HG03575 (cell line): ENCODE measurements at regions not wholly inside any gene's neighbourhood (a gene's known extent, or its start where the extent isn't known, plus 50 kb on each side); places are given as distances from the start of the nearest gene placed in this dataset.

Experiments used
- ATAC-seq: cut with Tn5 transposase; IDR thresholded peaks from one replicate; pipeline ENCODE4 v1.9.1; 2021; ENCODE audit not compliant: unreplicated experiment, insufficient number of reproducible peaks, low FRiP score; ENCODE audit errors: extremely low read depth

DNA sequence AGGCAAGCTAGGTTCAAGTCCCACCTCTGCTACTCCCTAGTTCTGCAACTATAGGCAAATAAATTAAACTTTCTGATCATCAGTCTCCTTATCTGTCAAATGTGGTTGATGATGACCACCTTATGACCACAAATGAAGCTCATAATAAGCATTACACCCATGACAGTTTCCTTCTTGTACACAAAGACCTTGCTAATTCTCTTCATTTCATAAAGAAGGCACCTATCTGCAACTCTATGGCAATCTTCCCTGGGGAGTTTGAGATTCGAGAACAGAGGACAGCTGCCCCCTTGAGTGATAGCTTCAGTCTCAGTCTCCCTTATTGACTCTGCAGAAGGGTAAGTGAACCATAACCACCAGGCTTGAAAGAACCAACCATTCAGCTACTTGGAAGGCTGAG, 503.1 kb upstream of the DAB1 start:
- no peak for ATAC-seq

DNA sequence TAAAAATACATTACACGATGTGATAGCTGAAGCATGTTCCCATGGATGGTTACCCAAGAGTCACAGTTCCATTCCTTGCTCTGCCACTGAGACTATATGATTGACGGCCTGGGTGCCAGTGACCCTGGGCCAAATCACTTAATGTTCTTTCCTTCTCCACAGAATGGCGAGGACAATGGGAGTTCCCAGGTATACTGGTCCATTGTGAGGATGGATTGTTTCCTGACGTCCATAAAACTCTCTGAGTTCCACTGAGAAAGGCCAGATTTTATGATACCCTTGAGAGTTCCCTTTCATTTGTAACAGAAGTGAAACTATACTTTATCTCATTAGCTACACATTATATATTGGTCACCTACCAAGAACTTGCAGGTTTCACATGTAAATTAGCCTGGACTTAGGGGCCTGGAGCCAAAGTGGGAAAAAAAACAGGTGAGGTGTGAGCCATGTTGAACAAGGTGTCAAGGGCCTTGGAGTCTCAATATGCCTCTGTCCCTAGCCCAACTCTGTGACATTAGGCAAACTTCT, 502.2 kb upstream of the DAB1 start:
- ATAC-seq = no peak

DNA sequence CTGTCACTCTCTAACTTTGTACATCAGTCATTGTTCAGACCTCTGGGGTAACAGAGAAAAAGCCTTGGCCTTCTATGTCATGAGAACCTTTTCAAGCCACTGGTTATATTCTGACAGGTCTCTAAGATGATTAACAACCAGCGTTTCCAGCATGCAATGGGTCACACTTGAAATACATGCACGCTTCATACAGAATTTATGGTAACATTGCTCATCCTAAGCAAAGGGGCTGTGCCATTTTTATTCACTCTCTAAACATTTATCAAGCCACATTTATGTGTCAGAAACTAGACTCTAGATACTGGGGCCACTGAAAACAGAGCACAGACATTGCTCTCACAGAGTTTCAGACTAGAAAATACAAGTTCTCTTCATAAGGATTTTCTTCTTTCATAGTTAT, 501.4 kb upstream of the DAB1 start:
- no peak for ATAC-seq

DNA sequence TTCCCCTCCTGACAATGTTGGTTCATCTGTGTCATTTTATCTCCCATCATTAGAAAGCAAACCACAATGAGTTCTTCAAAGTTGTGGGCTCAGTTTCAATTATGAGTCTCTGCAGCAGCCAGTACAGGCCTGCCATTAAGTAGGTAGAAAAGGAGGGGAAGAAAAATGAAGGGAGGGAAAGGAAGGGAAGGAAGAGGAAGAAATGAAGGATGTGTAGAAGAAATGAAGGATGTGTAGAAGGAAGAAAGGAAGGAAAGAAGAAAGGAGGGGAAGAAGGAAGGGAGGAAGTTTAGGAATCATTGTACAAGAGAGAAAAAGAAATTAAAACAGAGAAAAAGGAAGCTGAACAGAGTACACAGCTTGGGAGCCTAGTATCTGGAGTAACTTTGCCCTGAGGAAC, 498.3 kb upstream of the DAB1 start:
- no peak for ATAC-seq

DNA sequence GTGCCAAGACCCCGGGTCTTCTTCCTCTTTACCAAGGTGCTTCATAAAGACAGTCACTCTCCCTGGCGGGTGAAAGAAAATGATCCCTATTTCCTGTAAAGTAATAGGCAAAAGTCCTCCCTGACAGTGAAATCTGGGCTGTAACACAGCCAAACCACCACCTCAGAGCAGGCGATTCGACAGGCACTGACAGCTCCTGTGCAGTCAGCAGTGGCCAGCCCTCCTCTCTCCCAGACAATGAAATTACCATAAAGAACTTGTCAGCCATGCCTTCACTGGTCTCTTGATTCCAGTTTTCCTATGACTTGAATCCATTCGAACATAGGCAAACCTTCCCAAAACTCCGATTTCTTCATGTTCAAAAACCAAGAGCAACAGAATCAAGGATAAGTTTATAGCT, 492.2 kb upstream of the DAB1 start:
- ATAC-seq = no peak

DNA sequence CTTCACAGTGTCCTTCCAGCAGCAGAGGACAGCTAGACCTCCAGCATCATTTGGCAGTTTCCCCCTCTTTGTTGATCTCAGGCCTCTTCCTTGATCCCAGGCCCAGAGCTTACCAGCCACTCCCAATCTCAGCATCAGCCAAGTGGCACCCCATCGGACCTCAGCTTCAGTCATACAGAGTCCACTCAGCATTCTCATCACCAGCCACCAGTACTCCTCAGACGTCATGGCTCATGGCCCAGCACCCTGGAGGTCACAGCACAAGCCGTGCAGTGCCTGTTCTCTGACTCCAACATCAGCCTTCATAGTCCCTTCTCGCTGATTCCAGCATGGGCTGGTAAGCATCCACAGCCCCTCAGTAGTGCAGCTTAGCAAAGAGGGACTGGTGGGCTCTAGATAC, 487.6 kb upstream of the DAB1 start:
- ATAC-seq = no peak

DNA sequence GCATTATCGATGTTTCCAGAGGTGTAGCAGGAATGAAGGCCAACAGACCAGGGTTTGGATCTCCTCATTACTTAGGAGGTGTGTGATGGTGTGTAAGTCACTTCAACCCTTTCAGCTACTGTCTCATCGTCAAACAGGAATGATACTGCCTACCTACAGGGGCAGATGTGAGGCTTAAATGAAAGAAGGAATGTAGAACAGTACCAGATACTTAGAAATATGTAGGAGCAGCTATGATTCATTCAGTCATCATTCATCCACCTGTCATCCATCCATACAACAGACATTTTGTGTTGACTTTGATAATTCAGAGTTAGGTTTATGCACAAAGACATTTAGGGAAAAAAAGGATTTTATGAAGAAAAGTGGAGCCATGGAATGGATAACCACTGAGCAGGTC, 486.9 kb upstream of the DAB1 start:
- ATAC-seq = no peak

DNA sequence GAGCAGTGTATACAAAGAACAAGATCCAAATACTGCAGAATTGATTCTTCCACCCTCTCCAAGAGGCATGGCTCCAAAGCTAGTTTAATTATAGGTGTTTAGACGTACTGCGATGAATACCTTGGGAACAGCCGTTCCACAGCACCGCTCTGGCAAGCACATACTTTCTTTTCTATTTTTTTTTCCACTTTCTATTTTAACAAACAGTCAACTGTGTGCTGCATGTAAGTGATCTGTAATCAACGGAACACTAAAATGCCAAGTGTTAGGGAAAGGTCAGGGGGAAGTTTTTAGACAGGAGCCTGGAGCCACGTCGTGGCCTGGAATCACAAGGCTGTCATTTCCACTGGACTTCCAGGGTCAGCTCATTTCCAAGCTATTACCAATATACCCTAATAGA, 486.4 kb upstream of the DAB1 start:
- no peak for ATAC-seq

DNA sequence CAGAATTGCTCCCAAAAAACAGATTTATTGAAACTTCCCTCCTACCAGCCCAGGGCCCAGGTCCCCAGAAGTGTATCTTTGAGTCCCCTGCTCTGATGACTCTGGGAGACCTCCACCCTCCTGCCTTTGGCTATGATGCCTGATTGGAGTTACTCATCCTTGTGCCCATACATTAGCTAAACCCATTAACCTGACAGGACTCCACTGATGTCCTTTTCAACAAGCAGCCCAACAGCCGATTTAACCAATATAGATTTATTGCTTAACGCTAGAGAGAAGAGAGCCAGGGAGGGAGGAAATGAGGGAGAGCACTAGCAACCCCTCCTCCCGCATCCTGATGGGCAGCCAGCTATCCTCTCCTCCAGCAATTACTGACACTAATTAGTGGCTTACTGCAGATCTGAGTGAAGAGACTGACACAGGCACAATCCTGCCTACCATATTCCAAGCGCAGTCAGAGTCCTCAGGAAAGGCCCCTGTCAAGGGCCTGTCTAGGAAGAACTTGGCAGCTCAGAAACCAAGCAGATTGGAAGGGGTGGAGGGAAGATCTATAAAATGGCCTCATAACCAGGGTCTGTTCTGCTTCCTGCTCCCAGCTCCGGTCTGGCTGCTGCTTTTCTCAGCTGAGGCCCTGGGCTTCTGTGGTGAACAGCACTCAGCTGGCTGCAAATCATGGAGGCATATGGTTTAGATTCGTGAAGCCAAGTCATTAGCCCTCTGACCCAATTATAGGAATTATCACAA, 484.5 kb upstream of the DAB1 start:
- ATAC-seq = no peak

DNA sequence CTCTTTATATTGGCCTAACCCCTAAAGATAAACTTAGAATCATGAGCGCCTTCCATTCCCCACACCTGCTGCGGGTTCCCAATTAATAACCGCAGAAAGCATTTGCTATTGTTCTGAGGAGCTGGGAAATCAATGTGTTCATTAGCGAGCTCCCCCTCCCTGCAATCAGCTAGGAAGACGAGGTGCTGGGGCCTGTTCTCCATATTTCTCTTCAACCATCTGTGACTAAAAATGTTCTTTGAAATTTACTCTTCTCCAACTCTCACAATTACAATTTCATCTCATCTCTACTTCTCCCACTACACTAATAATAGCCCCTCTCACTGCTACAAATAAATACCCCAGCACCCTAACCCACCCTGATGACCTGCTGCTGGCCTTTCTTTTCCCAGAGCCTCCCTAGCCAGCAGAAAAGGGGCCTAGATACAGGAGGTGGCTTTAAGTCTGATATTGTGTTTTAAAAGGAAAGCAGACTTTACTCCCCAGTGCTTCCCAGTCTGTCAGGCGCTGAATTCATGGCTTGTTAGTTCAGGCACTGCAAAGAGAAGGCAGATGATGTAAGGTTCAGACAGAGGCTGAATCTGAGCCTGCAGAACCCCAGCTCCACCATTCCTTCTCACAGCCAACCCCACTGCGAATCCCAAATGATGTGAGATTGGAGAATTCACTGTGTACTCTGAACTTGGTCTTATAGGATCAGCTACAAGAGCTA, 477.5 kb upstream of the DAB1 start:
- no peak for ATAC-seq

DNA sequence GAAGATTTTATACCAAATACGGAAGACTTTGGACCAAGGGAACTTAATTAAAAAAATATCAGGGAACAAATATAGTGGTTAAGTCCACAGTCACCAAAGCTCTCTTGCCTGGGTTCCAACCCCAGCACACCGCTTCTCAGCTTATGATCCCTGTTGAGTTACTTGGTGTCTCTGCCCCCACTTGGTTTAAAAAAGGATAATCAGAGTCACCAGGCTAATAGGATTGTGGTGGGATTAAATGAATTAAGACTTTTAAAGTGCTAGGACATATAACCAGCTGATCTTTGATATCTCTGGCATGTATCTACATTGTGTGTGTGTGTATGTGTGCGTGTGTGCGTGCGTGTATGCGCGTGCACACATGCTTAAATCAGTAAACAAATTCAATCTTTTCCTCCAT, 474.7 kb upstream of the DAB1 start:
- no peak for ATAC-seq

DNA sequence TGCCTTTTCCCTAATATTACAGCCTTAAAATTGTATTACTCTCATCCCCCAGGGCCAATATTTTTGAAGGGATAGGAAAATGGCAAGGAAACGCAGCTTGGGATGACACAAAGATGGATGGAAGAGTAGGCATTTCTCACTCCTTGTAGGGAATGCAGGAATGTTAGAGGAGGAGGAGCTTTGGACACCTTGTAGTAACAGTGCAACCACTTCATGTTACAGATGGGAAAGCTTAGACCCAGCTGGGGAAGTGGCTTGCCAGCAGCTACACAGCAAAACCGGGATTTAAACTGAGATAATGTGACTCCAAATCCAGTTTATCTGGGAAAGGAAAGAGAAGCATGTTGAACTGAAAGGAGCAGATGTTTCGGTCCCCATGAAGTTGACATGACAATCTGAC, 473.7 kb upstream of the DAB1 start:
- no peak for ATAC-seq

DNA sequence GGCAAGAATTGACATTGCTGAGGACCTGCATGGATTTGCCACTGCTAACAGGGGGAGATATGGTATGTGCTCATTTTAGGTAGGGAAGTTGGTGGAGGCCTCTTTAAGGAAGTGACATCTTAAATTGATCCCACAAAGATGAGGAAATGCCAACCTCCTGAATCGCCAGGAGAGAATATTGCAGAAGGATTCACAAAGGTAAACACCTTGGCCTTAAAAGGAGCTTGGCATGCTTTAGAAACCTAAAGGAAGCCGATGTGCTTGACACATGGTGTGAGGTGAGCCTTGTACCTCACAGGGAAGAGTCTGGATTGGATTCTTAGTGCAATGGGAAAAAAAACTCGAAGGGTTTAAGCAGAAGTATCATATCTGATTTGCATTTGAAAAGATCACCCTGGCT, 470.5 kb upstream of the DAB1 start:
- no peak for ATAC-seq

DNA sequence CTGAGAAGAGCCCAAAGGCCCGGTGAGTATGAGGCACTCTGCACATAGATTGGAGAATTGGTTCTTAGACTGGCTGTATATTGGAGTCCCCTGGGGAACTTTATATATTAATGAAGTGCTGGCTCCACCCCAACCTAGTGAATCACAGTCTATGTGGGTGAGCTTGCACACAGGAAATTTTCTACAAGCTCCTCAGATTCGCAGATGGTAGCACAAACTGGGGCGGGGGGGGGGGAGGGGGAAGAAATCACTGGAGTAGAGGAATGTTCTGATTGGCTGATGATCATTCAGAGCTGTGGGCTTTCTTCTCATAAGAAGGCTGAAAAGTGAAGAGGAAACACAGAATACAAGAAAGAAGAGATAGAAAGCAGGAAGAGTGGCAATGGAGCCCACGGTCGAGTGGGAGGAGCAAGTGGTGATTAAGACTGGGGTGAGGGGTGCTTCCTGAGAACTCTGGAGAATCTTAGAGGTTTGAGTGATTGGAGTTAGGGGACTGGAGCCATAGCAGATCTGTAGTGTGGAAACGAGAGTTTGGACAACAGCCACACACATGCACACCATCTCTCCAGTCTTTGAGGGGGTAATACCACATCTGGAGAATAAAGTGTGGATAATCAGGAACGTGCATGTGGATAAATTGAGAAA, 465.9 kb upstream of the DAB1 start:
- no peak for ATAC-seq

DNA sequence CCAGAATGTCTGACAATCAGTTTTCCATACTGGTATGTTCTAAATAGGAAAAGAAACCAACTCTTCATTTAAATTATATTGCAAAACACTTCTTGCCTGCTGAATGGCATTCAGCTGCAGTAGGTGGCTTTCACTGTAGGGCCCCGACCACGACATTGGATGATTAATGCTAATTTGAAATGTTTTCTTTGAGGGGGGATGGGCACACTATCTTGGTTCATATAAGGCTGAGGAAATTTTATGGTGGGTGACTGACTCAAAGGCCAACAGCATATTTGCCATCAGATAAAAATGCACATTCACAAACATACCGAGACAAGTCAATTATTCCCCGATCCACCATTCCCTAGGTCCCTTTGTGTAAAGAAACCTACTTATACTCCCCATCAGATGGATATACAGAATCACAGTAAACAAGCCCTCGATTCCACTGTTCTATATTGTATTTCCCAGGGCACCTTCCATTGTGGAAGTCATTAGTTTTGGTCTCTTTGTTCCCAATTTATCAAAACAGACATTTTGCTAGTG, 464.2 kb upstream of the DAB1 start:
- ATAC-seq = no peak

DNA sequence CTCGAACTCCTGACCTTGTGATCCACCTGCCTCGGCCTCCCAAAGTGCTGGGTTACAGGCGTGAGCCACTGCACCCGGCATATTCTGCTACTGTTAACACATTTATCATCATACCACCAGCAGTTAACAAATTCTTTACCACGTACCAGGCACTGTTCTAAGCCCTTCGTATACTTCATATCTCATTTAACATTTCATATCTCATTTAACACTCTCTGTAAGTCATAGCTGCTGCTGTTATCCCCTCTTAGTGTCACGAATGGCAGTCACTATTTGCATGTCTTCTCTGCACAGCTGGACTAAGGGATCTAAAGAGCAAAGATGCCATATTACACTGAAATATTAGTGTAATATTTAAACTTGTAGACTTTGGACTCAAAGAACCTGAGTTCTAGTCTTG, 462.5 kb upstream of the DAB1 start:
- ATAC-seq = no peak

DNA sequence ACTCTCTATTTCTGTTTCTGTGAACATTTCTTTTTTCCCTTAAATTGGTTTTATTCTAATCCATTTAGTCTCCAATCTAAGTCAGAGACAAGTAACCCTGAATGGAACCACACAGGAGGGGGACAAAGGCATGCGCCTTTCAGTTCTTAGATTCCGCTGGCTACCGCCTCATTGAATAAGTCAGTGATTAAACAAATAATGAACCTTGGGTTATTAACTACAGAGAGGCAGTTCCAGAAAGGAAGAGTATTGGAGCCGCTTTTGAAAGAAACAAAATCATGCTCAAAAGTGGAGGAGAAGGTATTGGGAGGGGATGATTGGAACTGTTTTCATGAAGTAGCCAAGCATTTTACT, 459.8 kb upstream of the DAB1 start:
- ATAC-seq = no peak

DNA sequence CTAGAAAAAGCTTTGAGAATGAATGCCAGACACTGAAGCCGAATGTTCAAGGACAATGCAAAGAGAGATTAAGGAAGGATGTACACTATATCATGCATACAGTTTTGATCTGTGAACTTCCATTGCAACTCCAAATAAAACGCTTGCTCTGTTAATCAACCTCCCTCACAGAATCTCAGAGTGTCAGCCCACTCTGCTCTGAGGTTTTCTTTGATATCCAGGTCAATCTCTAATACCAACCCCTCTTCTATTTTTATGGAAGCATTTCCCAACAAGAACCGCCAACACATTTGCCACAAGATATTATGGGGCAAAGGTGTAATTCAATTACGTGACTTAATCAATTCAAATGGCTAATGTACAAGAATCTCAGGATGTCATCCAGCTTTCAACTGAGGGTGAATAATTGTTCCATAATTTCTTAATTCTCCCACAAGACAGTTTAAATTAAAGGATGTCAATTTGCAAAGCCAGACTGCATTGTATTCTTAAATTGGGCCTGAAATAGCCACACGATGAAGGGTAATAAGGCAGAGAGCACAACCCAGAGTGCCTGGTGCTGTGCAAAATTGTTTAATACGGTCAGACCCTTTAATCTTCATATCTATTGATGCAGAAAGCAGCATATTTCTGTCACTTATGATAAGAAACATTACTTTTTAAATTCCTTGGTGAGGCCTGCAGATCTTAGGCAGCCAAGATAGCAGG, 459.2 kb upstream of the DAB1 start:
- no peak for ATAC-seq

DNA sequence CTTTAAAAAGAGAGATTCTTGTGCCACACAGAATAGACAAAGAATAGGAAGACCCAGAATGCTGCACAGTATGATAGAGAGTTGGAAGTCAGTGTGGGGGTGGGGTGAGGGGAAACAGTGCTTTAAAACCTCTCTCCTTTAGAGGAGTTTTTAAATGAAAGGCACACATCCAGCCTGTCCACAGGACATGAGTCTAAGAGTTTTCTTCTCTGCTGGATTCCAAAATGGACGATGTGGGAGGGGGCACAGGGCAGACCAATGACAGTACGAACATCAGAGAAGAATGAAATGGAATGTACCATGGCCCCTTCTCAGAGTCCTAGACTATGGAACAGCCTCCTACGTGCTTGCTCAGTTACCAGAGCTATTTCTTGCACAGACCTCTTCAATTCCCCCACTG, 458.2 kb upstream of the DAB1 start:
- ATAC-seq = no peak
